WTC11 (cell line): ENCODE measurements at regions not wholly inside any gene's neighbourhood (a gene's known extent, or its start where the extent isn't known, plus 50 kb on each side); places are given as distances from the start of the nearest gene placed in this dataset.

Source experiments
- ATAC-seq: fragments of 200-7000 bp; cut with Tn5 transposase; 2 replicates; pipeline ENCODE4 v1.10.0; 2021; ENCODE audit warnings: mild to moderate bottlenecking, moderate library complexity
- CTCF ChIA-PET: fragments of 300-600 bp; sonication (Branson Sonifier 250); formaldehyde crosslinking; loops from one replicate; lab custom pipeline; 2021; ENCODE audit warnings: antibody characterized with exemption; lab: Charles Lee
- POLR2A ChIA-PET: fragments of 350-600 bp; sonication (Branson Sonifier 250); formaldehyde crosslinking; loops from one replicate; lab custom pipeline; 2021; ENCODE audit warnings: antibody characterized with exemption; lab: Charles Lee
- DNase-seq: peaks from one replicate; pipeline ENCODE4 v3.0.0; 2021; ENCODE audit warnings: low spot score
- H3K27ac Mint-ChIP-seq: 2 replicates; pipeline ENCODE4 v1.8.0; 2021; ENCODE audit warnings: mixed read lengths
- H3K27me3 Mint-ChIP-seq: 2 replicates; pipeline ENCODE4 v1.8.0; 2021; ENCODE audit warnings: low read depth, mild to moderate bottlenecking, moderate library complexity, mixed read lengths
- H3K36me3 Mint-ChIP-seq: 2 replicates; pipeline ENCODE4 v1.8.0; 2021; ENCODE audit warnings: mixed read lengths
- H3K4me1 Mint-ChIP-seq: 2 replicates; pipeline ENCODE4 v1.8.0; 2022; ENCODE audit warnings: mixed read lengths
- H3K4me3 Mint-ChIP-seq: 2 replicates; pipeline ENCODE4 v1.8.0; 2021; ENCODE audit warnings: mild to moderate bottlenecking, moderate library complexity, mixed read lengths
- H3K9me3 Mint-ChIP-seq: 2 replicates; pipeline ENCODE4 v1.8.0; 2021; ENCODE audit warnings: mixed read lengths
- ATF2 ChIP-seq: sonication (generic); formaldehyde crosslinking; IDR thresholded peaks from 2 replicates; pipeline ENCODE4 v1.8.1; 2022; ENCODE audit warnings: low read depth, missing genetic modification reagents, borderline replicate concordance
- ELF4 ChIP-seq: sonication (generic); formaldehyde crosslinking; IDR thresholded peaks from 2 replicates; pipeline ENCODE4 v1.8.1; 2022; ENCODE audit warnings: low read depth, mild to moderate bottlenecking, moderate library complexity, missing genetic modification reagents
- ERG ChIP-seq: fragments of 250-450 bp; sonication (Bioruptor Pico); IDR thresholded peaks from 2 replicates; pipeline ENCODE4 v1.8.0; 2021; ENCODE audit warnings: mild to moderate bottlenecking
- KAT7 ChIP-seq: sonication (generic); formaldehyde crosslinking; IDR thresholded peaks from 2 replicates; pipeline ENCODE4 v1.8.1; 2023; ENCODE audit warnings: missing genetic modification reagents, mild to moderate bottlenecking, borderline replicate concordance
- NFATC4 ChIP-seq: fragments of 250-450 bp; sonication (Bioruptor Pico); IDR thresholded peaks from 2 replicates; pipeline ENCODE4 v1.9.0; 2021; ENCODE audit warnings: mild to moderate bottlenecking
- NFE2L1 ChIP-seq: sonication (generic); formaldehyde crosslinking; IDR thresholded peaks from 2 replicates; pipeline ENCODE4 v1.8.1; 2023; ENCODE audit warnings: missing genetic modification reagents
- NR2C2 ChIP-seq: sonication (generic); formaldehyde crosslinking; IDR thresholded peaks from 2 replicates; pipeline ENCODE4 v1.8.0; 2022; ENCODE audit warnings: mild to moderate bottlenecking, missing genetic modification reagents
- RORB ChIP-seq: fragments of 250-450 bp; sonication (Bioruptor Pico); IDR thresholded peaks from 2 replicates; pipeline ENCODE4 v1.9.0; 2021; ENCODE audit warnings: mild to moderate bottlenecking
- SMAD4 ChIP-seq: sonication (generic); formaldehyde crosslinking; IDR thresholded peaks from 2 replicates; pipeline ENCODE4 v1.8.0; 2022; ENCODE audit warnings: mild to moderate bottlenecking, missing genetic modification reagents
- TEAD1 ChIP-seq: sonication (generic); formaldehyde crosslinking; IDR thresholded peaks from 2 replicates; pipeline ENCODE4 v1.8.0; 2022; ENCODE audit warnings: mild to moderate bottlenecking, missing genetic modification reagents
- TEAD4 ChIP-seq: sonication (generic); formaldehyde crosslinking; IDR thresholded peaks from 2 replicates; pipeline ENCODE4 v1.8.0; 2022; ENCODE audit warnings: mild to moderate bottlenecking, missing genetic modification reagents
- ZBTB21 ChIP-seq: sonication (generic); formaldehyde crosslinking; IDR thresholded peaks from 2 replicates; pipeline ENCODE4 v1.8.1; 2023; ENCODE audit warnings: mild to moderate bottlenecking, missing genetic modification reagents, borderline replicate concordance
- ZNF232 ChIP-seq: sonication (generic); formaldehyde crosslinking; IDR thresholded peaks from 2 replicates; pipeline ENCODE4 v1.8.0; 2022; ENCODE audit warnings: mild to moderate bottlenecking, missing genetic modification reagents
- ZNF416 ChIP-seq: fragments of 250-450 bp; sonication (Bioruptor Pico); IDR thresholded peaks from 2 replicates; pipeline ENCODE4 v1.9.0; 2021; ENCODE audit warnings: mild to moderate bottlenecking, inconsistent platforms
- ZNF512 ChIP-seq: sonication (generic); formaldehyde crosslinking; IDR thresholded peaks from 2 replicates; pipeline ENCODE4 v1.8.1; 2022; ENCODE audit warnings: missing genetic modification reagents, borderline replicate concordance
- ZNF671 ChIP-seq: fragments of 250-450 bp; sonication (Bioruptor Pico); IDR thresholded peaks from 2 replicates; pipeline ENCODE4 v1.8.0; 2021; ENCODE audit warnings: mild to moderate bottlenecking
- TF ChIP-seq, protein P1 (sequence below): sonication (generic); formaldehyde crosslinking; IDR thresholded peaks from 2 replicates; pipeline ENCODE4 v1.8.1; 2023; ENCODE audit warnings: mild to moderate bottlenecking, missing genetic modification reagents
- TF ChIP-seq, protein P2 (sequence below): sonication (generic); formaldehyde crosslinking; IDR thresholded peaks from 2 replicates; pipeline ENCODE4 v1.8.1; 2022; ENCODE audit warnings: mild to moderate bottlenecking, missing genetic modification reagents, moderate library complexity, borderline replicate concordance
- TF ChIP-seq, protein P3 (sequence below): sonication (generic); formaldehyde crosslinking; IDR thresholded peaks from 2 replicates; pipeline ENCODE4 v1.8.1; 2023; ENCODE audit warnings: mild to moderate bottlenecking, missing genetic modification reagents
- TF ChIP-seq, protein P4 (sequence below): fragments of 250-450 bp; sonication (Bioruptor Pico); IDR thresholded peaks from 2 replicates; pipeline ENCODE4 v1.9.0; 2021; ENCODE audit warnings: moderate library complexity, mild to moderate bottlenecking, inconsistent platforms, borderline replicate concordance
- TF ChIP-seq, protein P5 (sequence below): sonication (generic); formaldehyde crosslinking; IDR thresholded peaks from 2 replicates; pipeline ENCODE4 v1.8.1; 2023; ENCODE audit warnings: mild to moderate bottlenecking, moderate library complexity, missing genetic modification reagents
- TF ChIP-seq, protein P6 (sequence below): sonication (generic); formaldehyde crosslinking; IDR thresholded peaks from 2 replicates; pipeline ENCODE4 v1.8.0; 2023; ENCODE audit warnings: mild to moderate bottlenecking, missing genetic modification reagents

- Mint-ChIP-seq H3K27ac (no peak overlapping the region), H3K4me3 (no peak overlapping the region), H3K4me1 (no peaks in the 10 kb centered on the region), H3K9me3 (no peaks in the 10 kb centered on the region), H3K27me3 (no peaks in the 10 kb centered on the region), H3K36me3 (no peaks in the 10 kb centered on the region; the same call in 1 of the 2 replicates)
- no peak for DNase-seq
- no peak for ATAC-seq
- TF ChIP-seq NFE2L1 (CRISPR knock-in tag) (no peak), SMAD4 (CRISPR knock-in tag) (no peak), ZNF232 (CRISPR knock-in tag) (no peak), NR2C2 (no peak), ERG (CRISPR knock-in tag) (no peak), ZNF512 (CRISPR knock-in tag) (no peak), ZNF671 (no peak), ZNF416 (CRISPR knock-in tag) (no peak)
- TF ChIP-seq, protein P1, sequence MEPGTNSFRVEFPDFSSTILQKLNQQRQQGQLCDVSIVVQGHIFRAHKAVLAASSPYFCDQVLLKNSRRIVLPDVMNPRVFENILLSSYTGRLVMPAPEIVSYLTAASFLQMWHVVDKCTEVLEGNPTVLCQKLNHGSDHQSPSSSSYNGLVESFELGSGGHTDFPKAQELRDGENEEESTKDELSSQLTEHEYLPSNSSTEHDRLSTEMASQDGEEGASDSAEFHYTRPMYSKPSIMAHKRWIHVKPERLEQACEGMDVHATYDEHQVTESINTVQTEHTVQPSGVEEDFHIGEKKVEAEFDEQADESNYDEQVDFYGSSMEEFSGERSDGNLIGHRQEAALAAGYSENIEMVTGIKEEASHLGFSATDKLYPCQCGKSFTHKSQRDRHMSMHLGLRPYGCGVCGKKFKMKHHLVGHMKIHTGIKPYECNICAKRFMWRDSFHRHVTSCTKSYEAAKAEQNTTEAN (CRISPR knock-in tag) = no peak
- TF ChIP-seq, protein P2, sequence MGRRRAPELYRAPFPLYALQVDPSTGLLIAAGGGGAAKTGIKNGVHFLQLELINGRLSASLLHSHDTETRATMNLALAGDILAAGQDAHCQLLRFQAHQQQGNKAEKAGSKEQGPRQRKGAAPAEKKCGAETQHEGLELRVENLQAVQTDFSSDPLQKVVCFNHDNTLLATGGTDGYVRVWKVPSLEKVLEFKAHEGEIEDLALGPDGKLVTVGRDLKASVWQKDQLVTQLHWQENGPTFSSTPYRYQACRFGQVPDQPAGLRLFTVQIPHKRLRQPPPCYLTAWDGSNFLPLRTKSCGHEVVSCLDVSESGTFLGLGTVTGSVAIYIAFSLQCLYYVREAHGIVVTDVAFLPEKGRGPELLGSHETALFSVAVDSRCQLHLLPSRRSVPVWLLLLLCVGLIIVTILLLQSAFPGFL = no peak
- TF ChIP-seq, protein P3, sequence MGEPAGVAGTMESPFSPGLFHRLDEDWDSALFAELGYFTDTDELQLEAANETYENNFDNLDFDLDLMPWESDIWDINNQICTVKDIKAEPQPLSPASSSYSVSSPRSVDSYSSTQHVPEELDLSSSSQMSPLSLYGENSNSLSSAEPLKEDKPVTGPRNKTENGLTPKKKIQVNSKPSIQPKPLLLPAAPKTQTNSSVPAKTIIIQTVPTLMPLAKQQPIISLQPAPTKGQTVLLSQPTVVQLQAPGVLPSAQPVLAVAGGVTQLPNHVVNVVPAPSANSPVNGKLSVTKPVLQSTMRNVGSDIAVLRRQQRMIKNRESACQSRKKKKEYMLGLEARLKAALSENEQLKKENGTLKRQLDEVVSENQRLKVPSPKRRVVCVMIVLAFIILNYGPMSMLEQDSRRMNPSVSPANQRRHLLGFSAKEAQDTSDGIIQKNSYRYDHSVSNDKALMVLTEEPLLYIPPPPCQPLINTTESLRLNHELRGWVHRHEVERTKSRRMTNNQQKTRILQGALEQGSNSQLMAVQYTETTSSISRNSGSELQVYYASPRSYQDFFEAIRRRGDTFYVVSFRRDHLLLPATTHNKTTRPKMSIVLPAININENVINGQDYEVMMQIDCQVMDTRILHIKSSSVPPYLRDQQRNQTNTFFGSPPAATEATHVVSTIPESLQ (CRISPR knock-in tag) = no peak
- TF ChIP-seq, protein P4, sequence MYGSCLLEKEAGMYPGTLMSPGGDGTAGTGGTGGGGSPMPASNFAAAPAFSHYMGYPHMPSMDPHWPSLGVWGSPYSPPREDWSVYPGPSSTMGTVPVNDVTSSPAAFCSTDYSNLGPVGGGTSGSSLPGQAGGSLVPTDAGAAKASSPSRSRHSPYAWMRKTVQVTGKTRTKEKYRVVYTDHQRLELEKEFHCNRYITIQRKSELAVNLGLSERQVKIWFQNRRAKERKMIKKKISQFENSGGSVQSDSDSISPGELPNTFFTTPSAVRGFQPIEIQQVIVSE (CRISPR knock-in tag) = no peak
- ChIA-PET CTCF (no interaction called here), POLR2A (no interaction called here)
Measured at GRCh38 chr3:103953796-103954195, 1412.9 kb upstream of the ALCAM start.

GRCh38 chr3:103960819-103961218 lies 1405.9 kb upstream of the ALCAM start:
- DNase-seq (no peak), ATAC-seq (no peak)
- Mint-ChIP-seq H3K27ac (no peak overlapping the region), H3K4me1 (peaks cover 10% of the 10 kb centered on the region; the same call in 1 of the 2 replicates), H3K36me3 (no peaks in the 10 kb centered on the region), H3K9me3 (0 out of 2 replicates have a peak, but pooled peaks cover 5% of the 10 kb centered on the region), H3K27me3 (no peaks in the 10 kb centered on the region), H3K4me3 (no peak overlapping the region)
- TF ChIP-seq TEAD1 (CRISPR knock-in tag) (no peak), ZNF671 (no peak), ELF4 (CRISPR knock-in tag) (no peak), RORB (CRISPR knock-in tag) (no peak), TEAD4 (CRISPR knock-in tag) (no peak), ATF2 (CRISPR knock-in tag) (no peak), NFATC4 (CRISPR knock-in tag) (no peak), KAT7 (CRISPR knock-in tag) (no peak), ZBTB21 (CRISPR knock-in tag) (no peak)
- TF ChIP-seq, protein P5, sequence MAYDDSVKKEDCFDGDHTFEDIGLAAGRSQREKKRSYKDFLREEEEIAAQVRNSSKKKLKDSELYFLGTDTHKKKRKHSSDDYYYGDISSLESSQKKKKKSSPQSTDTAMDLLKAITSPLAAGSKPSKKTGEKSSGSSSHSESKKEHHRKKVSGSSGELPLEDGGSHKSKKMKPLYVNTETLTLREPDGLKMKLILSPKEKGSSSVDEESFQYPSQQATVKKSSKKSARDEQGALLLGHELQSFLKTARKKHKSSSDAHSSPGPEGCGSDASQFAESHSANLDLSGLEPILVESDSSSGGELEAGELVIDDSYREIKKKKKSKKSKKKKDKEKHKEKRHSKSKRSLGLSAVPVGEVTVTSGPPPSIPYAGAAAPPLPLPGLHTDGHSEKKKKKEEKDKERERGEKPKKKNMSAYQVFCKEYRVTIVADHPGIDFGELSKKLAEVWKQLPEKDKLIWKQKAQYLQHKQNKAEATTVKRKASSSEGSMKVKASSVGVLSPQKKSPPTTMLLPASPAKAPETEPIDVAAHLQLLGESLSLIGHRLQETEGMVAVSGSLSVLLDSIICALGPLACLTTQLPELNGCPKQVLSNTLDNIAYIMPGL = no peak
- TF ChIP-seq, protein P6, sequence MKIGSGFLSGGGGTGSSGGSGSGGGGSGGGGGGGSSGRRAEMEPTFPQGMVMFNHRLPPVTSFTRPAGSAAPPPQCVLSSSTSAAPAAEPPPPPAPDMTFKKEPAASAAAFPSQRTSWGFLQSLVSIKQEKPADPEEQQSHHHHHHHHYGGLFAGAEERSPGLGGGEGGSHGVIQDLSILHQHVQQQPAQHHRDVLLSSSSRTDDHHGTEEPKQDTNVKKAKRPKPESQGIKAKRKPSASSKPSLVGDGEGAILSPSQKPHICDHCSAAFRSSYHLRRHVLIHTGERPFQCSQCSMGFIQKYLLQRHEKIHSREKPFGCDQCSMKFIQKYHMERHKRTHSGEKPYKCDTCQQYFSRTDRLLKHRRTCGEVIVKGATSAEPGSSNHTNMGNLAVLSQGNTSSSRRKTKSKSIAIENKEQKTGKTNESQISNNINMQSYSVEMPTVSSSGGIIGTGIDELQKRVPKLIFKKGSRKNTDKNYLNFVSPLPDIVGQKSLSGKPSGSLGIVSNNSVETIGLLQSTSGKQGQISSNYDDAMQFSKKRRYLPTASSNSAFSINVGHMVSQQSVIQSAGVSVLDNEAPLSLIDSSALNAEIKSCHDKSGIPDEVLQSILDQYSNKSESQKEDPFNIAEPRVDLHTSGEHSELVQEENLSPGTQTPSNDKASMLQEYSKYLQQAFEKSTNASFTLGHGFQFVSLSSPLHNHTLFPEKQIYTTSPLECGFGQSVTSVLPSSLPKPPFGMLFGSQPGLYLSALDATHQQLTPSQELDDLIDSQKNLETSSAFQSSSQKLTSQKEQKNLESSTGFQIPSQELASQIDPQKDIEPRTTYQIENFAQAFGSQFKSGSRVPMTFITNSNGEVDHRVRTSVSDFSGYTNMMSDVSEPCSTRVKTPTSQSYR (CRISPR knock-in tag) = no peak
- ChIA-PET CTCF (no interaction called here), POLR2A (no interaction called here)
